K562 (cell line): ENCODE measurements at regions not wholly inside any gene's neighbourhood (a gene's known extent, or its start where the extent isn't known, plus 50 kb on each side); places are given as distances from the start of the nearest gene placed in this dataset.

Source experiments
- ARID2 ChIP-seq: fragments of 450-650 bp; IDR thresholded peaks from 2 replicates; pipeline ENCODE4 v1.6.1; 2017; ENCODE audit warnings: antibody characterized with exemption, mild to moderate bottlenecking
- DPF2 ChIP-seq: fragments of 450-650 bp; IDR thresholded peaks from 2 replicates; pipeline ENCODE4 v1.6.1; 2016
- E2F4 ChIP-seq: sonication (generic); formaldehyde crosslinking; IDR thresholded peaks from 2 replicates; pipeline ENCODE4 v1.8.0; 2022; ENCODE audit warnings: mild to moderate bottlenecking, low read depth, missing genetic modification reagents
- ELF4 ChIP-seq: fragments of 450-650 bp; formaldehyde crosslinking; IDR thresholded peaks from 2 replicates; pipeline ENCODE4 v1.4.0; 2022; ENCODE audit warnings: missing genetic modification characterization
- ID3 ChIP-seq, 2 experiments: fragments of 250-450 bp in 1 of 2; fragments of 450-650 bp in 1 of 2; sonication (Bioruptor Pico) in 1 of 2; IDR thresholded peaks; 2 replicates each; pipeline versions ENCODE4 v1.6.1 to v1.8.0; 2016 to 2021; ENCODE audit warnings: mild to moderate bottlenecking in 2 of 2, moderate library complexity in 2 of 2, missing compliant biosample characterization in 1 of 2, missing genetic modification characterization in 1 of 2
- ILK ChIP-seq: fragments of 450-650 bp; IDR thresholded peaks from 2 replicates; pipeline ENCODE4 v1.6.1; 2016; ENCODE audit warnings: missing genetic modification characterization, low read depth, mild to moderate bottlenecking, missing compliant biosample characterization, moderate library complexity, borderline replicate concordance
- MTA3 ChIP-seq: fragments of 450-650 bp; formaldehyde crosslinking; IDR thresholded peaks from 2 replicates; pipeline ENCODE4 v1.6.1; 2017; ENCODE audit warnings: mild to moderate bottlenecking, borderline replicate concordance
- NFATC3 ChIP-seq: fragments of 450-650 bp; IDR thresholded peaks from 2 replicates; pipeline ENCODE4 v1.6.1; 2017; ENCODE audit warnings: mild to moderate bottlenecking
- USF1 ChIP-seq: sonication (generic); formaldehyde crosslinking; IDR thresholded peaks from 2 replicates; pipeline ENCODE4 v1.9.0; 2022; ENCODE audit warnings: mild to moderate bottlenecking, missing genetic modification reagents
- XRCC4 ChIP-seq: IDR thresholded peaks from one replicate; pipeline ENCODE4 v1.6.1; 2011; ENCODE audit not compliant: insufficient read depth, insufficient read length; ENCODE audit errors: extremely low read depth
- ZBTB1 ChIP-seq: sonication (generic); formaldehyde crosslinking; IDR thresholded peaks from 2 replicates; pipeline ENCODE4 v1.8.1; 2023; ENCODE audit warnings: missing genetic modification reagents, low read depth, mild to moderate bottlenecking, borderline replicate concordance
- TF ChIP-seq, protein P1 (sequence below): sonication (generic); formaldehyde crosslinking; IDR thresholded peaks from 2 replicates; pipeline ENCODE4 v1.8.0; 2023; ENCODE audit warnings: mild to moderate bottlenecking, missing genetic modification reagents

DNA sequence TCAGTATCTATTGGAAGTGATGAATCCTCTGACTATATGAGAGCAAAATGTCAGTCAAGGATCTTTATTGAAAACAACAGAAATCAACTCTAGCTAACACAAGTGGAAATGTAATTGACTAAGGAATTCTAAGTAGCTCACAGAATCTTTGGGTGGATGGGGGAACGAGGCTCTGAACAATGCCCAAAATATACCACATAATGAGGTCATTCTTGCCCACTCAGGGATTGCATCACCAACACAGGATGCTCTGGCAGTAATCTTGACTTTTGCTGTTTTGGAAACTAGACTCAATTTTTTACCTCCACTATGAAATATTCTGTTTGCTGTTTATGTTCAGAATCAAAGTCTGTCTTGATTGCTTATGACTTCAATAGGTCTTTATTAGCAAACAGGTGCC is 127.4 kb upstream of the UNC5C start (continued):
- TF ChIP-seq ILK: no peak
- TF ChIP-seq ID3 (CRISPR knock-in tag; IDR thresholded peaks at IDR 0.05): no peak
- TF ChIP-seq ID3 (tag; IDR thresholded peaks at IDR 0.05): no peak
- TF ChIP-seq, protein P1, sequence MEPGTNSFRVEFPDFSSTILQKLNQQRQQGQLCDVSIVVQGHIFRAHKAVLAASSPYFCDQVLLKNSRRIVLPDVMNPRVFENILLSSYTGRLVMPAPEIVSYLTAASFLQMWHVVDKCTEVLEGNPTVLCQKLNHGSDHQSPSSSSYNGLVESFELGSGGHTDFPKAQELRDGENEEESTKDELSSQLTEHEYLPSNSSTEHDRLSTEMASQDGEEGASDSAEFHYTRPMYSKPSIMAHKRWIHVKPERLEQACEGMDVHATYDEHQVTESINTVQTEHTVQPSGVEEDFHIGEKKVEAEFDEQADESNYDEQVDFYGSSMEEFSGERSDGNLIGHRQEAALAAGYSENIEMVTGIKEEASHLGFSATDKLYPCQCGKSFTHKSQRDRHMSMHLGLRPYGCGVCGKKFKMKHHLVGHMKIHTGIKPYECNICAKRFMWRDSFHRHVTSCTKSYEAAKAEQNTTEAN (CRISPR knock-in tag): no peak
- no peak for TF ChIP-seq NFATC3
- no peak for TF ChIP-seq E2F4 (CRISPR knock-in tag)
- no peak for TF ChIP-seq XRCC4
- no peak for TF ChIP-seq DPF2
- no peak for TF ChIP-seq ARID2
- no peak for TF ChIP-seq MTA3
- no peak for TF ChIP-seq USF1 (CRISPR knock-in tag)
- no peak for TF ChIP-seq ZBTB1 (CRISPR knock-in tag)
- TF ChIP-seq ELF4 (CRISPR knock-in tag): no peak
- TF ChIP-seq, all 486 proteins: peak for 0
